Fibroblast of peridontal ligament (primary cell): ENCODE measurements at regions not wholly inside any gene's neighbourhood (a gene's known extent, or its start where the extent isn't known, plus 50 kb on each side); places are given as distances from the start of the nearest gene placed in this dataset.
A peak's percentile ranks its signal among the peaks of the same experiment; 100 is the strongest.
"Not testable (repeated sequence)": the region's sequence is repeated elsewhere in the genome, so short reads cannot be mapped to it uniquely, and the experiment has no call there.

Experiments used
- DNase-seq: peaks from one replicate; pipeline ENCODE4 v3.0.0-alpha.2; 2010; ENCODE audit errors: extremely low read depth

DNA sequence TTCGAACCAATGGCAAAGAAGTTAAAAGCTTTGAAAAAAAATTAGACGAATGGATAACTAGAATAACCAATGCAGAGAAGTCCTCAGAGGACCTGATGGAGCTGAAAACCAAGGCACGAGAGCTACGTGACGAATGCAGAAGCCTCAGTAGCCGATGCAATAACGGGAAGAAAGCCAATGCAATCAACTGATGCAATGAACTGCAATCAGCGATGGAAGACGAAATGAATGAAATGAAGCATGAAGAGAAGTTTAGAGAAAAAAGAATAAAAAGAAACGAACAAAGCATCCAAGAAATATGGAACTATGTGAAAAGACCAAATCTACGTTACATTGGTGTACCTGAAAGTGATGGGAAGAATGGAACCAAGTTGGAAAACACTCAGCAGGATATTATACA is 52.6 kb upstream of the MRPS30 start:
- not testable (repeated sequence) for DNase-seq

DNA sequence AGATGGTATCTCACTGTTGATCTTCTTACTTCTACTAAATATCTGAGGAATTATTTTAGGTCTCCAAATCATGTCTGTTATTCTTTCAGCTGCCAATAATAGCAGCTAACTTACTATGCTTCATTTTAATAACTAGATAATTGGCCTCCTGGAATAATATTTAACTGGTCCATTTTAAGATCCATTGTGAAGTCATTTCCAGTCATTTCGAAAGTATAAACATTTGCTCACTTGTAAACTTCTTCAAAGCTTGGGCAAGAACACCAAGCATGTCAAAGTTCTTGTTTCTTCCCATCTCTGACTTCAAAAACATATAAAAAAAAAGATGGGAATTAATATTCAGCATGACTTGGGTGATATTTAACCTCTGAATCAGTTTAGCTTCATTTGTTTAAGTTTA is 61.4 kb upstream of the MRPS30 start:
- no peak for DNase-seq

DNA sequence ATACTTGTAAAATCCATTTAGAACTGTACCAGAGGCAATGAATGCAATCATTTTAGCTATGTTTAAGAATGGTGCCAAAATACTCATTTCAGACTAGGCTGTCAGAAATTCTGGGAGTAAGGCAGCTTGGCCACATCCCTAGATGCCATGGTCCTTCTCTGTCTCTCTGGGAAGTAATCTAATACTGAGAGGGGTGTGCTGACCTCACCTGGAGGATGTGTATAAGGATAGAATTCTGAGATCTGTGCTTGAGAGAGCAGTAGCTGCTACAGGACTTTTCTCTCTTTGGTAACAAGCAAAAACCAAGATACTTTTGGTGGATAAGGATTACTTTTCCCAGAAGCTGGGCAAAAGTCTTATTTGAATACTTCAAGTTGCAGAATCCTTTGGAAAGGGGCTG is 68.1 kb upstream of the MRPS30 start:
- no peak for DNase-seq

DNA sequence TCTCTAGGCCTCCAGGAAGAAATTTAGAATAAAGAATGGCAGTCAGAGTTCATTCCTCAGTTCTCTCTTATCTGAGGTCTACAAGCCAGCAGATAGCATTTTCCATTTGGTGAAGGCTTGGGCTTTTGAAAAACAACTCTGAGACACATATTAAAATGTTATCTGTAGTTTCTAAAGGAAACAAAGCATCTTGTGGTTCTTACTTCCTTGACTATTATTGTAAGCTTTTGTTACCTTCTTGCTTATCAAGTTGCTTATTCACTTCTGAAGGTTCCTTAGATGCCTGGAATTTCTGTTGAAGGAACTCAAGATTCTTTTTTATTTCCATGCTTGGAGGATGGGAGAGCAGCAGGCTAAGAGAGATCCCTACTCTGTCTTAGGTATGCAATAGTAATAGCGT is 79.2 kb upstream of the MRPS30 start:
- no peak for DNase-seq

DNA sequence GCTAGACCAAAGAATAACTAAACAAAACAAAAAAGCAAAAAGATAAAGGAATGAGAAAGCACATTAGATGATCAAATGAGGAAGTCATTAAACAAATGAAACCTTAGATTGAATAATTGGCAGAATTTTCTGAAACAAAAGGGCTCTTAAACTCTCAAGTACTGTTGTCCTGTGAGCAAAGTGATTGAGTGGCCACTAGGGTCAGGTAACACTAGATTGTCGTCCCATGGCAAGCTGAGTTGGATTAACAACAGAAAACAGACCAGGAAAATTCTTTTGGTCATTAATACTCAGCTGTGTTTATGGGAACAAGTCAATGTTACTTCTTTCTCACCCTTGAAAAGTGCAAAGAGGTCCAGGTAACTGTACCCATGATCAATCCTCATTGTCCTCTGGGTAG is 81.6 kb upstream of the MRPS30 start:
- DNase-seq = no peak

DNA sequence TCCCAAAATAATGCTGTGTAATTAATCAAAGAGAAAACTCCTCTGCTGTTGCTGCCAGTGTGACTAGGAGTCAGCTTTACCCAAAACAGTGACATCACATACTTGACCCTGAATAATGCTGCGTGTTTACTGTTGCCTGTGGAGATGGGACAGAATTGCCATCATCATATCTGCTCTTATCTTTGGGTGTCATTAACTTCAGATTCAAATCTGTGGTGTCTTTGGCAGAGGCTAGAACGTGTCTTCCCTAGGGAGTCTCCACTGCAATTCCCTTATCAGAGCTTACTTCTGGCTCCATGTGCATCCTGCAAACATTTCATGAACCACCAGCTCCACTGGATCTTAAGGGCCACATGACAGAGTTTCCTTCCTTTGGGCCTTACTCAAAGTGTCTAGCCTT is 88.9 kb upstream of the MRPS30 start:
- no peak for DNase-seq

DNA sequence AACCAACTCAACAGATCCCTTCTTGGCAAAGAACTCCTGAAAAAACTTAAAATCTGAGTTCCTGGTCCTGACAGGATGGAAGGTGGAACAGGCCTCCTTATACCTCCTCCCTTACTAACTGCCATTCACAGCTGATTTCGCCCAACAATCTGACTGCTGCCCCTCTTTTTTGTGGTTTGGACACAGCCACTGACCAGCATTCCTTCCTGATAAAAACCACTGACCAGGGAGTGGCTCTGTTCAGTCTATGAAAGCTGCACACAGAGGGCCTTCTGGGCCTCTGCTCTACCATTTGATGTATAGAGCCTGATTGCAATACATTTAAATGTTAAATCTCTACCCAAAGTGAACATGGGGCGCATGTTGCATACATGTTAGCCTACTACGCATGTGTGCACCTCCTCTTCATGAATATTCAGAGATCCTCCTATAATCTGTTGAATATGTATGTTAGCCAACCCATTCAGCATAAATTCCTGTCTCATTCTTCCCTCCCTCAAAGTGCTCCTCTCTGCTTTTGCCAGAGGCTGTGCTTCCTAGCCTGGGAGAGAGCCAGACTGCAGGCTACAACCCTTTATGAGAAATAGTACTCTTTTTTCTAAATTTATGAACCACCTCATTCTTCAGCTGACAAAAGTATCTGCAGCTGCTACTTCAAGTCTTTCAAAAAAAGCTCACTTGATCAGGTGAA is 93.7 kb upstream of the MRPS30 start:
- DNase-seq = no peak

DNA sequence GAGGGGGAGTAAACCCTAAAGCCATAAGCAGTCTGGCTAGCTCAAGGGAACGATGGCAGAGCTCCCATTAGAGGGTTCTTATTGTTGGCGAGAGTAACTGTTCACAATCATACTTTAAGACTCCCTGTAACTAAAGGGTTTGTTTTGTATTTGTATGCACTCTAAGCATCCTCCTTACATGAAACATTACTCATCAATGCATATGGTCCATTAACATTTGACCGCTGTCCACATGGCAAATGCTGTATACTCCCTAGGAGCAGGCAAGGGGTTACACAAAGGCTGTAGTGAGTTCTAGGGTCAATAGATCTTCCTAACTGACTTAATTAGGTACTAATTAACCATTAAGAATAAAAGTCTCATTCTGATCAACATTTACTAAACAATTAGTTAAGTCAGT is 95.3 kb upstream of the MRPS30 start:
- no peak for DNase-seq

DNA sequence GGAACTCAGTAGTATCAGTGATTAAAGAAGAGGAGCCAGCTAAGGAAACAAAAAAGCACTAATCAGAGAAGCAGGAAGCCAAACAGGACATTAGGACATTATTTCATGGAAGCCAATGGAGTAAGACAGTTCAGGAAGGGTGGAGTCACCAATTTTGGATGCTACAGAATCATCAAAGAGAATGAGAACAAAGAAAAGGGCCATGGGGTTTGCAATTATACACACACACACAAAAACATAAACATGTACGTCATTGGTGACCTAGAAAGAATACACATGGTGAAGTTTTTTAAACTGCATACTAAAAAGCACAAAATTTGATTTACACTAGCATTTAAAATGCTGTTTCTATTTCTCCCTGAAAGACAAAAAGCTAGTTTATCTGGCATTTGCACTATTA is 96.8 kb upstream of the MRPS30 start:
- no peak for DNase-seq

DNA sequence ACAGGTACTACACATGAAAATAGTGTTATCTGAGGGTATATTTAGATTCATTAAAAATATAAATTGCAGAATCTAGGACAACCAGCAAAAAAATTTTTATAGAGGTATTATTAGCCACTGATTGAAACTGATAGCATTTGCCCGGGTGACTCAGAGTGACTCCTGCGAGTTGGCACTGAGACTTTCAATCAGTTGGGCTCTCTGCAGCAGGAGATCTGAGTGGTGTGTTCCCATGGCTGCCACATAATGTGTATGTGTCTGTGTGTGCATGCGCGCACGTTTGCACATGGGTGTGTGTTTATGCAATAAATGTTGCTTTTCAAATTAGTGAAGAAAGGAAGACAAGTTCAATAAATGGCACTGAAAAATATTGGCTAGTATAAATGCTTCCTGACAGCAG is 100.1 kb upstream of the MRPS30 start:
- DNase-seq = no peak

DNA sequence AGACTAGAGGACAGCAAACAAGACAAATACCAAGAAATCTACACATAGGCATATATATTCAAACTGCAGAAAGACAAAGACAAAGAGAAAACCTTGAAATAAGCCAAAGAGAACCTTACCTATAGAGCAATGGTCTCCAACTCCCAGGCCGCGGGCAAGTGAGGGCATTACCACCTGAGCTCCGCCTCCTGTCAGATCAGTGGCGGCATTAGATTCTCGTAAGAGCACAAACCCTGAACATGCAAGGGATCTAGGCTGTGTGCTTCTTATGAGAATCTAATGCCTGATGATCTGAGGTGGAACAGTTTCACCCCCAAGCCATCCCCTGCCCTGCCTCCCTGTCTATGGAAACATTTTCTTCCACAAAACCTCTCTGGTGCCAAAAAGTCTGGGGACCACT is 101.0 kb upstream of the MRPS30 start:
- DNase-seq = no peak

DNA sequence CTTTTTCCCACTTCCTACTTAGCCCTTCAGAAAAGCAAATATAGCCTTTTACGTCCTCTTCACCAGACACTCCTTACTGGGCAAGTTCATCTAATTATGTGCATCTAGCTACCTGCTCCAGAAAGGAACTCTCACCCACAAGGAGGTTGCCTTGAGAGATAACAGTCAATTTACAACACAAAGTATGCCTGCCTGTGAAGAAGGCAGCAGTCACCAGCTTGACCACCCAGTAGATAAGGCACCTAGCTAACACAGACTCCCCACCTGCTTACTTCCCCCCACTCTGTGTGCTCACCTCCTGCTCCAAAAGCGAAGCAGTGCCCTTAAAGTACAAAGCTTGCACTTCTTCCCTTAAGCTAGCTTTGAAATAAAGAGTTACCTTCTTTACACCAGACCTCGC is 111.7 kb upstream of the MRPS30 start:
- no peak for DNase-seq

DNA sequence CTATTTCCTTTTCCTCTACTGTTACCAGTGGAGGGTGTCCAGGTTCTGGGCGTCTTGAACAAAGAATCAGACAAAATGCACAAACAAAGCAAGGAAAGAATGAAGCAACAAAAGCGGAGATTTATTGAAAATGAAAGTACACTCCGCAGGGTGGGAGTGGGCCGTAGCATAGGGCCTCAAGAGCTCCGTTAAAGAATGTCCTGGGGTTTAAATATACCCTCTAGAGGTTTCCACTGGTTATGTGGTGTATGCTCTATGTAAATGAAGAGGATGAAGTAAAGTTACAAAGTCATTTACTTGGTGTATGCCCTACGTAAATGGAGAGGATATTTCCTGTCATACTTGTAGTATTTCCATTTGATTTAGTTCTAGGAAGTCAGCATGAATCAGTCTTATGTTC is 113.5 kb upstream of the MRPS30 start:
- no peak for DNase-seq

DNA sequence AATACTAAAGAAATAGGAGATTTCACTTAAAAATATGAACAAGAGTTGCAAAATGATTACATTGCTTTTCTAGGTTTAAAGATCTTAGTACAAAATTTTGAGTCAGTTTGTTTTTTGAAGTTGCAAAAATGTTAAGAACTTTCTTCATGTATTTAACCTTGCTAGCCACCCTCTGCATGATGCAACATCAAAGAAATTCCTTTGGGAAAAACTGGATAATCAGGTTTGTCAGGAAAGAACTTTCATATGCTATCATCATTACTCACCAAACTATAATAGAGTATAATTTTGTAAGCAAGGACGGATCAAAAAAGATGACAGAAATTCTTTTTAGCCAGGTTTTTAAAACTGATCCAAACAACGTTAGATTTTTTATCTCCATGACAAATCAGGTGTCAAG is 116.9 kb upstream of the MRPS30 start:
- DNase-seq = no peak

DNA sequence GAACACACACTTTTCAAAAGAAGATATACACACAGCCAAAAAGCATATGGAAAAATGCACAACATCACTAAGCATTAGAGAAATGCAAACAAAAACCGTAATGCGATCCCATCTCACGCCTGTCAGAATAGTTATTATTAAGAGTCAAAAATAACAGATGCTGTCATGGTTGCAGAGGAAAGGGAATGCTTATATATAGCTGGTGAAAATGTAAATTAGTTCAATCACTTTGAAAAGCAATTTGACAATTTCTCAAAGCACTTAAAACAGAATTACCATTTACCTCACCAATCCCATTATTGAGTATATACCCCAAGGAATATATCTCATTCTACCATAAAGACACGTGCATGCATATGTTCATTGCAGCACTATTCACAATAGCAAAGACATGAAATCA is 126.8 kb upstream of the MRPS30 start:
- no peak for DNase-seq

DNA sequence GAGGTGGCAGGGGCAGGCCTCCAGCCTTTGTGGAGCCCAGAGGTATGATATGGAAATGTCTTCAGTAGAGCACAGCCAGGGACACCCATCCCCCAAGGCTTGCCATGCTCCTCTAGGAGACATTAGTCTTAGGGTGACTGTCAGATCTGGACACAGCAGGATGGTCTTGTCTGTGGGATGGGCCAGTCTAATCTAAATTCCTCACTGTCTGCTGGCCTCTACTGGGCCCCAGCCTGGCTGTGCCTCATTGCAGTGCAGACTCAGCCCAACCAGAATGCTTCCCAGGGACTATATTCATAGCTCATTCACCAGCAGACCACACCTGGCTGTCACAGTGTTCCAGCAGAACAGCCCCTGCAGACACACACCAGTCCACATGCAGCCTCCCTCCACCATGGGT is 129.5 kb upstream of the MRPS30 start:
- no peak for DNase-seq

DNA sequence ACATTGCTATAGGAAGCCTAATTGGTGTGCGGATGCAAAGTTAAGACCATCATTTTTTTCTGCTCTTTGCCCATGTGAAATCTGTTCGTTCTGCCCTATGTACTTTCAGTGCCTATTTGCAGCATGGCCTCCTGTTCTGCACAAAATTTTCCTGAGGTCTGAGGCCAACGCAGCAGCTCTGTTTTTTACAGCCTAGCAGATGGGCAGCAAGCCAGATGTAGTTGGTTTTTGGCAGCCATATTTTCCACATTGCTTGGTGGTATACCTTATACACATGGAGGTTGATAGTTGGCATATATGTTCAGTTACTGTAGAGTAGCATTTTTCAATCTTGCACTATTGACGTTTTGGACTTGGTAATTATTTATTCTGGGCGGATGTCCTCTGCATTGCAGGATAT is 133.5 kb upstream of the MRPS30 start:
- no peak for DNase-seq

DNA sequence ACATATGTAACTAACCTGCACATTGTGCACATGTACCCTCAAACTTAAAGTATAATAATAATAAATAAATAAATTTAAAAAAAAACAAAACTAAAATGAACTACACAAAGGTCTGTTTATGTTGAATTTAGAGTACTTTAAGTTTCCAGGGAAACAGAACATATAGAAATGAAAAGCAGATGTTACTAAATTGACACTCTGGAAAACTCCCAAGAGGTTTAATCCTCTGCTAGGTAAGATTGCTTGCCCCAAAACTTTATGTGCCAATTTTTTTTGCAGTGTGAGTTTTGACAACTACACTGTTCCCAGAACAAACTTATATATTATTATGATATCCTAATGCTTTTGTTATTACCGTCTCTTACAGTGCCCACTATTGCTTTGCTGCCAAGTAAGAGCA is 134.3 kb upstream of the MRPS30 start:
- DNase-seq = no peak

DNA sequence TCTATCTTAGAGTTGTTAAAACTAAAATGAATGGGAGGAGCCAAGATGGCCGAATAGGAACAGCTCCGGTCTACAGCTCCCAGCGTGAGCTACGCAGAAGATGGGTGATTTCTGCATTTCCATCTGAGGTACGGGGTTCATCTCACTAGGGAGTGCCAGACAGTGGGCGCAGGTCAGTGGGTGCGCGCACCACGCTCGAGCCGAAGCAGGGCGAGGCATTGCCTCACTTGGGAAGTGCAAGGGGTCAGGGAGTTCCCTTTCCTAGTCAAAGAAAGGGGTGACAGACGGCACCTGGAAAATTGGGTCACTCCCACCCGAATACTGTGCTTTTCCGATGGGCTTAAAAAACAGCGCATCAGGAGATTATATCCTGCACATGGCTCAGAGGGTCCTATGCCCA is 140.3 kb upstream of the MRPS30 start:
- not testable (repeated sequence) for DNase-seq

DNA sequence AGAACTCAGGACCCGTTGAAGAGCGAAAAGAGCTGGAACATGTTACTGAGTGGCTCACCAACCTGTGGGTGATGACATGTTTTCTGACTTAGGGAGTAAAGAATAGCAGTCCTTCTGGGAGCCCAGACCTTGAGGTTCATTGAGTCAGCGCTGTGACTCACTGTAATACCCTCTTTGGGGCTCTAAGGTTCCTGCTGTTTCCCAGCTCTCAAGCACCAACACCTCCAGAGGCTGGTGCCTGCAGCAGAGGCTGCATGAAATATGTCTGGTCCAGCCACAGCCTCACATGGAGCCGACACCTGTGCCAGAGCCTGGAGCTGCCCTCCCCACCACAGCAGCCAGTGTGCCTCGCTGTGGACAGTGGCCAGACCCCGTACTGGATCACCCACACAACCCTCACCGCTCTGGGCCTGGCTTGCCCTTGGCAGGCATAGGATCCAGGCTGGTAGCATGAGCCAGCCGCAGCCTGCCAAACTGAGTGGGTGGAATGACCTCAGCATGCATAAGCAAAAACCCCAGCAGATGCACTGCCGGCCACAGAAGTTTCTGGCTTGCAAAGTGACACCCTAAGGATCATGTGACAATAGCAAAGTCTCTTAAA is 143.5 kb upstream of the MRPS30 start:
- DNase-seq = peak; percentile 3

DNA sequence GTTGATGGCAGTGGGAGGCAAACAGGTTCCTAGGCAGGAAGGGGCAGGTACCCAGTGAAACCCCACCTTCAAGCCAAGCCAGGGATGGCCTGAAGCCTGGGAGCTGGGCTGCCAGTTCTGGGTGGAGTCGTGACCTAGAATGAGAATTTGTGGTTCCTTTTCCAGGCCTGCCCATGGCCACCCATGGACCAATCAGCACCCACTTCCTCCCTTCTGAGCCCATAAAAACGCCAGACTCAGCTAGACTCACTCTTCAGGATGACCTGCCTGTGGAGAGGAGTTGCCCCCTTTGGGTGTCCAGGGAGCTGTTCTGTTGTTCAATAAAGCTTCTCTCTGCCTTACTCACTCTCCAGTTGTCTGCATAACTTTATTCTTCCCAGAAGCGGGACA is 144.0 kb upstream of the MRPS30 start:
- no peak for DNase-seq

DNA sequence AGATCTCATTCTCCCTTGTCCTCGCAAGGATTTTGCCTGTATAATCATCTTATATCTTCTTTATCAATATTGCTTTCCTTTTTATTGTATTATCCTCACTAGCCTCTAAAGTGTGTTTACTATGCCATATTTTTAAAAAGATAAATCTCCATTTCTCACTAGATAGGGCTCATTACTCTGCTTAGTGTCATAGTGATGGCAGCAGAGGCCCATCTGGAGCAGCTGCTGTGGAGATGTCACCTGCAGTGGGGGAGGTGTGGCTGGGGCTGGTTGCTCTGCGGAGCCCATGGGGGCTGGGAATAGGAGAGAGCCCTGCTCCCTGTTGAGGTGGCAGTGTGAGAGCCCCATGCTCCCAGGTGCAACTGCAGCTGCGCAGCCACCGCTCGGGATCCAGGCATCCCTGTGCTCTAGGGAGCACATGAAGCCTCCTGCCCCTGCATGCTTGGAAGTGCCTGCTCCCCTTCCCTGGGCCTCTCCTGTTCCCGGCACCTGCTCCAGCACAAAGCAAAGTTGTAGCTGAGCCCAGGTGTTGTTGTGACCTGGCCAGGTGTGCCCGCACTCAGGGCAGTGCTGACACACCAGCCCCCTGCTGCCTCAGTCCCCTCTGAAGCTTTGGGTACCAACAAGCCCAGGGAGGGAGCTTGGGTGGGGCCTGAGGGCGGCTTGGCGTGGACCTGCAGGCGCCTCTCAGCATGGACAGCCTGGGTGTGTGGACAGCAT is 144.6 kb upstream of the MRPS30 start:
- no peak for DNase-seq

DNA sequence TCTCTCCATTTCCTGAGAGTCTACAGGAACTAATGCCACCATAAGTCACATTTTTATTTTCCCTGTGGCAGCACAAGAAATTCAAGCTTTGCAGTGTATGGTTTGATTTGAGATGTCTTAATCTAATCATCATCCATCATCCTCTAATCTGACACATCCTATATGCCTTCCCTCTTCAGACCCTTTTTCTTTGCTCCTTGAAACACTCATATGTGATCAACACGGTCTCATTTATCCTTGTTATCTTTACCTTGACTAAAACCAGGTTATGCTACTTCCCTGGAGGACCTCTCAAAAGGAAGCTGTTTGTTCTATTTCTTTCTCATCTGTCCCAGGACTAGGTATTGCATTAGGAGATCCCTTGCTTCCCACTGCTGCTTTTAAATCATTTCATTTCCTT is 146.9 kb upstream of the MRPS30 start:
- no peak for DNase-seq

DNA sequence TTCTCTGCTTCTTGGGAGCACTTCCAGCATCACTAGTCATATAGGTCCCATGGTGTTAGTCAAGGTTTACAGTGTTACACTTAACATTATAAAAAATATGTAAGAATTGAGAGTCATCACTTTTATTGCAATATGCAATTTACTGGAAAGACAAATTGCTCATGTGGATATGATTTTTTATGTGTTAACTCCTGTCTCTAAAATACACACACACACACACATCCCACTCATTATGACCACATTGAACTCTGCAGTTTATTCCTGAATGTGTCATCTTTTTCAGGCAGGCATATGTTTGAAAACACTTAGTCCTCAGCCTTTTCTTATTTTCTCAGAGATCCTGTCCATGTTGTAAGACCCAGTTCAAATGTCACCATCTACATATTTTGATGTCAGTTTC is 148.5 kb upstream of the MRPS30 start:
- no peak for DNase-seq
